ENCODE measurements at regions not wholly inside any gene's neighbourhood (a gene's known extent, or its start where the extent isn't known, plus 50 kb on each side); places are given as distances from the start of the nearest gene placed in this dataset.
"Not testable (repeated sequence)": the region's sequence is repeated elsewhere in the genome, so short reads cannot be mapped to it uniquely, and the experiment has no call there.

GRCh38 chr7:91383053-91383904, 119.0 kb downstream of the FZD1 start:
- Histone ChIP-seq H4K8ac (ENCODE audit: low read depth, low read length) (no peak overlapping the region), H3K4me2 (ENCODE audit: insufficient read depth, low read length, poor library complexity, severe bottlenecking) (no peak overlapping the region), H2BK120ac (ENCODE audit: low read depth, low read length) (no peak overlapping the region), H4K91ac (ENCODE audit: low read depth, low read length, poor library complexity) (no peak overlapping the region), H3K4ac (ENCODE audit: low read length) (no peak overlapping the region), H2BK5ac (ENCODE audit: low read length) (no peak overlapping the region), H3K27me3 (ENCODE audit: control insufficient read depth in 3 of 3, insufficient read depth in 3 of 3, low read depth in 1 of 3, low read length in 3 of 3) (peaks cover 0 to 4% (median 0%) of the 10 kb centered on the region in 3 experiments), H3K27ac (replicated peaks; ENCODE audit: low read length) (no peak overlapping the region), H3K4me3 (ENCODE audit: low read length in 2 of 2) (no peak overlapping the region), H3K18ac (ENCODE audit: low read length) (no peak overlapping the region), H2BK12ac (ENCODE audit: low read length) (no peak overlapping the region), H3K36me3 (replicated peaks in 1 of 2; ENCODE audit: control insufficient read depth in 2 of 2, insufficient read depth in 2 of 2, low read length in 2 of 2) (no peaks in the 10 kb centered on the region), H3K23ac (ENCODE audit: low read depth, low read length, poor library complexity) (no peak overlapping the region), H2AFZ (ENCODE audit: low read length) (no peak overlapping the region), H3K14ac (ENCODE audit: low read length) (no peak overlapping the region), H2BK15ac (ENCODE audit: low read length) (no peak overlapping the region), H3K9me3 (replicated peaks in 1 of 2; ENCODE audit: control insufficient read depth in 2 of 2, insufficient read depth in 1 of 2, low read depth in 1 of 2, low read length in 2 of 2) (peaks cover 0 to 2% of the 10 kb centered on the region in 2 donors), H3K79me1 (ENCODE audit: low read depth, low read length) (no peaks in the 10 kb centered on the region), H3K4me1 (ENCODE audit: control insufficient read depth in 2 of 2, insufficient read depth in 1 of 2, low read depth in 1 of 2, low read length in 2 of 2) (no peaks in the 10 kb centered on the region), H2AK5ac (ENCODE audit: low read depth, low read length) (no peak overlapping the region), H3K9ac (ENCODE audit: low read depth, low read length, poor library complexity) (no peak overlapping the region)
- DNase-seq (ENCODE audit: low spot score), result no peak
- no CpG with 5 or more reads among the region's 7 CpGs for WGBS, 2 donors (ENCODE audit: extremely low coverage in 2 of 2, insufficient read length in 2 of 2, insufficient replicate concordance in 1 of 2)

- Histone ChIP-seq H2AK5ac (ENCODE audit: low read depth, low read length) (no peak overlapping the region), H3K4me1 (ENCODE audit: control insufficient read depth in 2 of 2, insufficient read depth in 1 of 2, low read depth in 1 of 2, low read length in 2 of 2) (no peaks in the 10 kb centered on the region), H3K79me1 (ENCODE audit: low read depth, low read length) (no peaks in the 10 kb centered on the region), H2BK12ac (ENCODE audit: low read length) (no peak overlapping the region), H3K4ac (ENCODE audit: low read length) (no peak overlapping the region), H2BK15ac (ENCODE audit: low read length) (no peak overlapping the region), H3K4me2 (ENCODE audit: insufficient read depth, low read length, poor library complexity, severe bottlenecking) (no peak overlapping the region), H3K27ac (replicated peaks; ENCODE audit: low read length) (no peak overlapping the region), H3K14ac (ENCODE audit: low read length) (no peak overlapping the region), H3K27me3 (ENCODE audit: control insufficient read depth in 3 of 3, insufficient read depth in 3 of 3, low read depth in 1 of 3, low read length in 3 of 3) (peaks cover 0 to 4% (median 0%) of the 10 kb centered on the region in 3 experiments), H3K4me3 (ENCODE audit: low read length in 2 of 2) (no peak overlapping the region), H2AFZ (ENCODE audit: low read length) (no peak overlapping the region), H3K18ac (ENCODE audit: low read length) (no peak overlapping the region), H3K23ac (ENCODE audit: low read depth, low read length, poor library complexity) (no peak overlapping the region), H2BK120ac (ENCODE audit: low read depth, low read length) (no peak overlapping the region), H3K36me3 (replicated peaks in 1 of 2; ENCODE audit: control insufficient read depth in 2 of 2, insufficient read depth in 2 of 2, low read length in 2 of 2) (no peaks in the 10 kb centered on the region), H2BK5ac (ENCODE audit: low read length) (no peak overlapping the region), H3K9ac (ENCODE audit: low read depth, low read length, poor library complexity) (no peak overlapping the region), H3K9me3 (replicated peaks in 1 of 2; ENCODE audit: control insufficient read depth in 2 of 2, insufficient read depth in 1 of 2, low read depth in 1 of 2, low read length in 2 of 2) (peaks cover 0 to 2% of the 10 kb centered on the region in 2 donors), H4K91ac (ENCODE audit: low read depth, low read length, poor library complexity) (no peak overlapping the region), H4K8ac (ENCODE audit: low read depth, low read length) (no peak overlapping the region)
- DNase-seq (ENCODE audit: low spot score), result no peak
Measured at GRCh38 chr7:91383905-91384274, 119.7 kb downstream of the FZD1 start.

GRCh38 chr7:91394757-91395156, 130.5 kb downstream of the FZD1 start:
- H2AFZ ChIP-seq (ENCODE audit: low read length); H3K4me2 ChIP-seq (ENCODE audit: insufficient read depth, low read length, poor library complexity, severe bottlenecking); H3K18ac ChIP-seq (ENCODE audit: low read length); H3K79me1 ChIP-seq (ENCODE audit: low read depth, low read length); H3K4me3 ChIP-seq (ENCODE audit: low read length in 2 of 2); H4K91ac ChIP-seq (ENCODE audit: low read depth, low read length, poor library complexity); H3K14ac ChIP-seq (ENCODE audit: low read length); H3K4ac ChIP-seq (ENCODE audit: low read length); H3K9ac ChIP-seq (ENCODE audit: low read depth, low read length, poor library complexity); H3K9me3 ChIP-seq (replicated peaks in 1 of 2; ENCODE audit: control insufficient read depth in 2 of 2, insufficient read depth in 1 of 2, low read depth in 1 of 2, low read length in 2 of 2); H3K4me1 ChIP-seq (ENCODE audit: control insufficient read depth in 2 of 2, insufficient read depth in 1 of 2, low read depth in 1 of 2, low read length in 2 of 2); H4K8ac ChIP-seq (ENCODE audit: low read depth, low read length); H3K23ac ChIP-seq (ENCODE audit: low read depth, low read length, poor library complexity); H2BK12ac ChIP-seq (ENCODE audit: low read length); H2AK5ac ChIP-seq (ENCODE audit: low read depth, low read length); H3K36me3 ChIP-seq (replicated peaks in 1 of 2; ENCODE audit: control insufficient read depth in 2 of 2, insufficient read depth in 2 of 2, low read length in 2 of 2); H3K27me3 ChIP-seq (ENCODE audit: control insufficient read depth in 3 of 3, insufficient read depth in 3 of 3, low read depth in 1 of 3, low read length in 3 of 3); H2BK120ac ChIP-seq (ENCODE audit: low read depth, low read length); DNase-seq (ENCODE audit: low spot score); H2BK5ac ChIP-seq (ENCODE audit: low read length); H2BK15ac ChIP-seq (ENCODE audit: low read length); H3K27ac ChIP-seq (replicated peaks; ENCODE audit: low read length): not testable (repeated sequence)
- WGBS, 2 donors (ENCODE audit: extremely low coverage in 2 of 2, insufficient read length in 2 of 2, insufficient replicate concordance in 1 of 2), result no CpG with 5 or more reads among the region's 7 CpGs

GRCh38 chr7:91395313-91395712, 131.1 kb downstream of the FZD1 start:
- H3K27me3 ChIP-seq (ENCODE audit: control insufficient read depth in 3 of 3, insufficient read depth in 3 of 3, low read depth in 1 of 3, low read length in 3 of 3); H2BK120ac ChIP-seq (ENCODE audit: low read depth, low read length); H3K14ac ChIP-seq (ENCODE audit: low read length); H3K4me2 ChIP-seq (ENCODE audit: insufficient read depth, low read length, poor library complexity, severe bottlenecking); H2AFZ ChIP-seq (ENCODE audit: low read length); H3K4ac ChIP-seq (ENCODE audit: low read length); H3K23ac ChIP-seq (ENCODE audit: low read depth, low read length, poor library complexity); H2BK5ac ChIP-seq (ENCODE audit: low read length); H3K27ac ChIP-seq (replicated peaks; ENCODE audit: low read length); H2AK5ac ChIP-seq (ENCODE audit: low read depth, low read length); H3K4me3 ChIP-seq (ENCODE audit: low read length in 2 of 2); H2BK15ac ChIP-seq (ENCODE audit: low read length); H4K8ac ChIP-seq (ENCODE audit: low read depth, low read length); H4K91ac ChIP-seq (ENCODE audit: low read depth, low read length, poor library complexity); H3K79me1 ChIP-seq (ENCODE audit: low read depth, low read length); DNase-seq (ENCODE audit: low spot score); H3K9me3 ChIP-seq (replicated peaks in 1 of 2; ENCODE audit: control insufficient read depth in 2 of 2, insufficient read depth in 1 of 2, low read depth in 1 of 2, low read length in 2 of 2); H3K9ac ChIP-seq (ENCODE audit: low read depth, low read length, poor library complexity); H3K36me3 ChIP-seq (replicated peaks in 1 of 2; ENCODE audit: control insufficient read depth in 2 of 2, insufficient read depth in 2 of 2, low read length in 2 of 2); H2BK12ac ChIP-seq (ENCODE audit: low read length); H3K4me1 ChIP-seq (ENCODE audit: control insufficient read depth in 2 of 2, insufficient read depth in 1 of 2, low read depth in 1 of 2, low read length in 2 of 2); H3K18ac ChIP-seq (ENCODE audit: low read length): not testable (repeated sequence)
- WGBS, 2 donors (ENCODE audit: extremely low coverage in 2 of 2, insufficient read length in 2 of 2, insufficient replicate concordance in 1 of 2), result no CpG with 5 or more reads among the region's 10 CpGs
